Neural cell (in vitro differentiated cells): ENCODE measurements at regions not wholly inside any gene's neighbourhood (a gene's known extent, or its start where the extent isn't known, plus 50 kb on each side); places are given as distances from the start of the nearest gene placed in this dataset.

Experiments used
- CTCF ChIP-seq: fragments of 450-650 bp; IDR thresholded peaks from 2 replicates; pipeline ENCODE4 v1.5.1; 2014; ENCODE audit warnings: antibody characterized with exemption, mild to moderate bottlenecking, moderate library complexity; ENCODE audit not compliant: poor library complexity, severe bottlenecking
- EP300 ChIP-seq: fragments of 450-650 bp; conservative IDR thresholded peaks from 2 replicates; pipeline ENCODE4 v1.6.1; 2014; ENCODE audit warnings: antibody characterized with exemption, mild to moderate bottlenecking, moderate library complexity; ENCODE audit not compliant: poor library complexity, severe bottlenecking
- EZH2 ChIP-seq: fragments of 200-600, 300-800 bp; shearing (Covaris generic), sonication (generic); IDR thresholded peaks from 2 replicates; pipeline ENCODE4 v1.6.1; 2014; ENCODE audit warnings: antibody characterized with exemption, low read length, borderline replicate concordance, mild to moderate bottlenecking; ENCODE audit not compliant: insufficient read depth, poor library complexity, severe bottlenecking
- MXI1 ChIP-seq: fragments of 450-650 bp; conservative IDR thresholded peaks from 2 replicates; pipeline ENCODE4 v1.6.1; 2014; ENCODE audit warnings: antibody characterized with exemption, mild to moderate bottlenecking; ENCODE audit not compliant: poor library complexity, severe bottlenecking
- POLR2AphosphoS5 ChIP-seq: IDR thresholded peaks from 2 replicates; pipeline ENCODE4 v1.6.1; 2012
- RAD21 ChIP-seq: fragments of 450-650 bp; conservative IDR thresholded peaks from 2 replicates; pipeline ENCODE4 v1.6.1; 2014; ENCODE audit warnings: antibody characterized with exemption, mild to moderate bottlenecking, moderate library complexity
- REST ChIP-seq: IDR thresholded peaks from 2 replicates; pipeline ENCODE4 v1.6.1; 2012; ENCODE audit warnings: borderline replicate concordance
- SMC3 ChIP-seq: fragments of 450-650 bp; conservative IDR thresholded peaks from 2 replicates; pipeline ENCODE4 v1.6.1; 2014; ENCODE audit warnings: antibody characterized with exemption, mild to moderate bottlenecking, moderate library complexity; ENCODE audit not compliant: poor library complexity
- TAF1 ChIP-seq: IDR thresholded peaks from 2 replicates; pipeline ENCODE4 v1.6.1; 2012; ENCODE audit warnings: low read depth

DNA sequence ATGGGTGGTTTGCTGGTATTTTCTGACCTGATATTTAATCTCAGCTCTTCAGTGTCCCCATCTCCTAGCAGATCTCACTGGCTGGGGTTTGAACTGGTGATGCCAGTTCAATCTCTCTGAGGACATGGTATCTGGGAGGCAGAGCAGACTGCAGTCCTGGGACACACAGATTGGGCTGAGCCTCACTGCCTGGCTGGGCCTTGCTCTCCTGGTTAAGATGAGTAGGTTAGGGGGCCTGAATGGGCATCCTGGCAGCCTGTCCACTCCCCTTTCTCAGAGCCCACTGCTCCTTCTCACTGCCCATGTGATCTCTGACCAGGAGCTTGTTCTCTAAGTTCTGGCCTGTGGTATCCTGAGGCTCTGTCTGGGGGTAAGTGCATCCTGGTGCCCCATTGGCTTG lies 363.4 kb downstream of the GLRX3 start:
- no peak for TF ChIP-seq EZH2
- no peak for TF ChIP-seq REST
- TF ChIP-seq CTCF, result no peak
- no peak for TF ChIP-seq TAF1
- no peak for TF ChIP-seq POLR2AphosphoS5
- no peak for TF ChIP-seq EP300
- no peak for TF ChIP-seq MXI1
- TF ChIP-seq RAD21, result no peak
- TF ChIP-seq SMC3, result no peak
